ENCODE measurements at regions not wholly inside any gene's neighbourhood (a gene's known extent, or its start where the extent isn't known, plus 50 kb on each side); places are given as distances from the start of the nearest gene placed in this dataset.

DNA sequence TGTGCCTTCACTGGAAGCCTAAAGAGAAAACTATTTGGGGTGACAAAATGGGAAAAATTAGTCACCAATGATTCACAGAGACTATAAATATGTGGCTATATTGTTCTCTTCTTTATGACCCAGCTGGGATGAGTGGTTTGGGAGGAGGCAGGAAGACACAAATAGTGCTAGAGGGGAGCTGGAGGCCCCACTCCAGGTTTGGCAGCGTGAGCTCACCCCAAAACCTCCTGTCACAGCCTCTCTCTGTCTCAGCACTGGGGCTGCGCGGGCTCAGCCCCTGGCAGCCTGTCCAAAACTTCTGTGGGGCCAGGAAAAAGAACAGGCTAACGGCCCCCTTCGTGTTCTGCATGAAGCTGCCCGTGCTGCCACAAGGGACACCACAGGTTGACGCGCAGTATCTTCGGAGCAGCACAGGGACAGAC, 73.2 kb upstream of the LCLAT1 start:
- H3K27ac ChIP-seq (ENCODE audit: low read depth, low read length), result no peak overlapping the region
- H3K4me3 ChIP-seq (replicated peaks in 1 of 2; ENCODE audit: low read depth in 1 of 2, low read length in 2 of 2), result no peak overlapping the region
- H3K9me3 ChIP-seq (ENCODE audit: control insufficient read depth in 1 of 2, insufficient read depth in 1 of 2, low read depth in 1 of 2, low read length in 2 of 2), result no peaks in the 10 kb centered on the region
- H3K4me1 ChIP-seq (ENCODE audit: control insufficient read depth in 1 of 2, insufficient read depth in 2 of 2, low read length in 2 of 2), result peaks cover 0 to 7% of the 10 kb centered on the region in 2 experiments; a peak in 1 of 4 replicates
- TF ChIP-seq POLR2A (IDR thresholded peaks at IDR 0.05; ENCODE audit: borderline replicate concordance, extremely low read depth, insufficient read depth, insufficient read length) (no peak), FOSL1 (IDR thresholded peaks at IDR 0.05; ENCODE audit: low read depth) (no peak), ZNF274 (IDR thresholded peaks at IDR 0.05; ENCODE audit: low read depth, low read length) (no peak), YY1 (IDR thresholded peaks at IDR 0.05; ENCODE audit: extremely low read depth, insufficient replicate concordance, low read depth, low read length) (no peak), CBX3 (IDR thresholded peaks at IDR 0.05; ENCODE audit: low read depth) (no peak), ZFX (IDR thresholded peaks at IDR 0.05) (no peak)
- TF ChIP-seq, protein P1, sequence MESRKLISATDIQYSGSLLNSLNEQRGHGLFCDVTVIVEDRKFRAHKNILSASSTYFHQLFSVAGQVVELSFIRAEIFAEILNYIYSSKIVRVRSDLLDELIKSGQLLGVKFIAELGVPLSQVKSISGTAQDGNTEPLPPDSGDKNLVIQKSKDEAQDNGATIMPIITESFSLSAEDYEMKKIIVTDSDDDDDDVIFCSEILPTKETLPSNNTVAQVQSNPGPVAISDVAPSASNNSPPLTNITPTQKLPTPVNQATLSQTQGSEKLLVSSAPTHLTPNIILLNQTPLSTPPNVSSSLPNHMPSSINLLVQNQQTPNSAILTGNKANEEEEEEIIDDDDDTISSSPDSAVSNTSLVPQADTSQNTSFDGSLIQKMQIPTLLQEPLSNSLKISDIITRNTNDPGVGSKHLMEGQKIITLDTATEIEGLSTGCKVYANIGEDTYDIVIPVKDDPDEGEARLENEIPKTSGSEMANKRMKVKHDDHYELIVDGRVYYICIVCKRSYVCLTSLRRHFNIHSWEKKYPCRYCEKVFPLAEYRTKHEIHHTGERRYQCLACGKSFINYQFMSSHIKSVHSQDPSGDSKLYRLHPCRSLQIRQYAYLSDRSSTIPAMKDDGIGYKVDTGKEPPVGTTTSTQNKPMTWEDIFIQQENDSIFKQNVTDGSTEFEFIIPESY (IDR thresholded peaks at IDR 0.05; ENCODE audit: extremely low read depth, insufficient replicate concordance, low read length), result no peak
- TF ChIP-seq, protein P2, sequence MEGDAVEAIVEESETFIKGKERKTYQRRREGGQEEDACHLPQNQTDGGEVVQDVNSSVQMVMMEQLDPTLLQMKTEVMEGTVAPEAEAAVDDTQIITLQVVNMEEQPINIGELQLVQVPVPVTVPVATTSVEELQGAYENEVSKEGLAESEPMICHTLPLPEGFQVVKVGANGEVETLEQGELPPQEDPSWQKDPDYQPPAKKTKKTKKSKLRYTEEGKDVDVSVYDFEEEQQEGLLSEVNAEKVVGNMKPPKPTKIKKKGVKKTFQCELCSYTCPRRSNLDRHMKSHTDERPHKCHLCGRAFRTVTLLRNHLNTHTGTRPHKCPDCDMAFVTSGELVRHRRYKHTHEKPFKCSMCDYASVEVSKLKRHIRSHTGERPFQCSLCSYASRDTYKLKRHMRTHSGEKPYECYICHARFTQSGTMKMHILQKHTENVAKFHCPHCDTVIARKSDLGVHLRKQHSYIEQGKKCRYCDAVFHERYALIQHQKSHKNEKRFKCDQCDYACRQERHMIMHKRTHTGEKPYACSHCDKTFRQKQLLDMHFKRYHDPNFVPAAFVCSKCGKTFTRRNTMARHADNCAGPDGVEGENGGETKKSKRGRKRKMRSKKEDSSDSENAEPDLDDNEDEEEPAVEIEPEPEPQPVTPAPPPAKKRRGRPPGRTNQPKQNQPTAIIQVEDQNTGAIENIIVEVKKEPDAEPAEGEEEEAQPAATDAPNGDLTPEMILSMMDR (IDR thresholded peaks at IDR 0.05 in 2 of 3, conservative IDR thresholded peaks at IDR 0.05 in 1 of 3; ENCODE audit: borderline replicate concordance in 1 of 3, insufficient read depth in 1 of 3, low read depth in 2 of 3, low read length in 2 of 3), result no peak
- TF ChIP-seq, protein P3, sequence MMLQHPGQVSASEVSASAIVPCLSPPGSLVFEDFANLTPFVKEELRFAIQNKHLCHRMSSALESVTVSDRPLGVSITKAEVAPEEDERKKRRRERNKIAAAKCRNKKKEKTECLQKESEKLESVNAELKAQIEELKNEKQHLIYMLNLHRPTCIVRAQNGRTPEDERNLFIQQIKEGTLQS (IDR thresholded peaks at IDR 0.05), result no peak
- TF ChIP-seq, protein P4, sequence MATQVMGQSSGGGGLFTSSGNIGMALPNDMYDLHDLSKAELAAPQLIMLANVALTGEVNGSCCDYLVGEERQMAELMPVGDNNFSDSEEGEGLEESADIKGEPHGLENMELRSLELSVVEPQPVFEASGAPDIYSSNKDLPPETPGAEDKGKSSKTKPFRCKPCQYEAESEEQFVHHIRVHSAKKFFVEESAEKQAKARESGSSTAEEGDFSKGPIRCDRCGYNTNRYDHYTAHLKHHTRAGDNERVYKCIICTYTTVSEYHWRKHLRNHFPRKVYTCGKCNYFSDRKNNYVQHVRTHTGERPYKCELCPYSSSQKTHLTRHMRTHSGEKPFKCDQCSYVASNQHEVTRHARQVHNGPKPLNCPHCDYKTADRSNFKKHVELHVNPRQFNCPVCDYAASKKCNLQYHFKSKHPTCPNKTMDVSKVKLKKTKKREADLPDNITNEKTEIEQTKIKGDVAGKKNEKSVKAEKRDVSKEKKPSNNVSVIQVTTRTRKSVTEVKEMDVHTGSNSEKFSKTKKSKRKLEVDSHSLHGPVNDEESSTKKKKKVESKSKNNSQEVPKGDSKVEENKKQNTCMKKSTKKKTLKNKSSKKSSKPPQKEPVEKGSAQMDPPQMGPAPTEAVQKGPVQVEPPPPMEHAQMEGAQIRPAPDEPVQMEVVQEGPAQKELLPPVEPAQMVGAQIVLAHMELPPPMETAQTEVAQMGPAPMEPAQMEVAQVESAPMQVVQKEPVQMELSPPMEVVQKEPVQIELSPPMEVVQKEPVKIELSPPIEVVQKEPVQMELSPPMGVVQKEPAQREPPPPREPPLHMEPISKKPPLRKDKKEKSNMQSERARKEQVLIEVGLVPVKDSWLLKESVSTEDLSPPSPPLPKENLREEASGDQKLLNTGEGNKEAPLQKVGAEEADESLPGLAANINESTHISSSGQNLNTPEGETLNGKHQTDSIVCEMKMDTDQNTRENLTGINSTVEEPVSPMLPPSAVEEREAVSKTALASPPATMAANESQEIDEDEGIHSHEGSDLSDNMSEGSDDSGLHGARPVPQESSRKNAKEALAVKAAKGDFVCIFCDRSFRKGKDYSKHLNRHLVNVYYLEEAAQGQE (IDR thresholded peaks at IDR 0.05; ENCODE audit: low read depth), result no peak
- BruUV-seq (replicated peaks), result no TSS peak
- H4K20me1 ChIP-seq (ENCODE audit: insufficient read depth), result no peaks in the 10 kb centered on the region
- H3K36me3 ChIP-seq (ENCODE audit: control insufficient read depth in 1 of 2, insufficient read depth in 2 of 2, low read length in 2 of 2), result no peaks in the 10 kb centered on the region
- no peak overlapping the region for H2AFZ ChIP-seq (ENCODE audit: low read depth, low read length, poor library complexity, severe bottlenecking)
- CTCF ChIA-PET, result no interaction called here
- RAD21 ChIA-PET (ENCODE audit: low non-redundant PET in 1 of 2, low total read pairs in 2 of 2, uncharacterized antibody in 2 of 2, unreplicated experiment in 2 of 2), result no interaction called here
- H3K27me3 ChIP-seq (ENCODE audit: insufficient read depth, low read length), result no peaks in the 10 kb centered on the region
- peak; percentile 36; the same call in 1 of the 2 replicates for ATAC-seq
- no peaks in the 10 kb centered on the region for H3K79me2 ChIP-seq (ENCODE audit: insufficient read depth, low read length)
- no peaks in the 10 kb centered on the region for H3K9me2 ChIP-seq (ENCODE audit: insufficient read depth)
- POLR2A ChIA-PET, result no interaction called here
- H3K4me2 ChIP-seq (ENCODE audit: low read length), result peak overlapping the region; percentile 21
- no peak overlapping the region for H3K9ac ChIP-seq (ENCODE audit: low read length)
- intact Hi-C loops (cut with micrococcal nuclease), result no loop called here
- DNase-seq (ENCODE audit: low read depth, low spot score), result peak; percentile 19
